Chondrocyte (in vitro differentiated cells): ENCODE measurements at regions not wholly inside any gene's neighbourhood (a gene's known extent, or its start where the extent isn't known, plus 50 kb on each side); places are given as distances from the start of the nearest gene placed in this dataset.
"Not testable (repeated sequence)": the region's sequence is repeated elsewhere in the genome, so short reads cannot be mapped to it uniquely, and the experiment has no call there.

ENCODE experiments used
- DNase-seq: peaks from one replicate; pipeline ENCODE4 v3.0.0; 2021; ENCODE audit warnings: mixed read lengths, low spot score
- H3K27ac Mint-ChIP-seq: one replicate; pipeline ENCODE4 v1.8.0; 2021; ENCODE audit warnings: mild to moderate bottlenecking, moderate library complexity, mixed read lengths; ENCODE audit not compliant: unreplicated experiment
- H3K27me3 Mint-ChIP-seq: 2 replicates; pipeline ENCODE4 v1.8.0; 2021; ENCODE audit warnings: low read depth, mixed read lengths
- H3K36me3 Mint-ChIP-seq: 2 replicates; pipeline ENCODE4 v1.8.0; 2021; ENCODE audit warnings: low read depth, mixed read lengths
- H3K4me1 Mint-ChIP-seq: 2 replicates; pipeline ENCODE4 v1.8.0; 2021; ENCODE audit warnings: low read depth, mild to moderate bottlenecking, mixed read lengths
- H3K4me3 Mint-ChIP-seq: one replicate; pipeline ENCODE4 v1.8.0; 2021; ENCODE audit warnings: mild to moderate bottlenecking, moderate library complexity, mixed read lengths; ENCODE audit not compliant: unreplicated experiment
- H3K9me3 Mint-ChIP-seq: 2 replicates; pipeline ENCODE4 v1.8.0; 2021; ENCODE audit warnings: low read depth, mixed read lengths
- CTCF ChIP-seq: fragments of 200-600 bp; sonication (generic); IDR thresholded peaks from 2 replicates; pipeline ENCODE4 v1.5.0; 2021; ENCODE audit warnings: antibody characterized with exemption, mild to moderate bottlenecking, moderate library complexity

GRCh38 chr10:55627501-55628051, 733.5 kb downstream of the ZWINT start:
- no peaks in the 10 kb centered on the region for H3K9me3 Mint-ChIP-seq
- H3K27ac Mint-ChIP-seq, result no peak overlapping the region
- TF ChIP-seq CTCF, result no peak
- peaks cover 27% of the 10 kb centered on the region for H3K4me1 Mint-ChIP-seq
- peaks cover 41% of the 10 kb centered on the region for H3K27me3 Mint-ChIP-seq
- peak overlapping the region; percentile 41 for H3K4me3 Mint-ChIP-seq
- DNase-seq, result no peak
- no peaks in the 10 kb centered on the region for H3K36me3 Mint-ChIP-seq

GRCh38 chr10:55601690-55602478, 759.2 kb downstream of the ZWINT start:
- H3K27me3 Mint-ChIP-seq, H3K4me1 Mint-ChIP-seq, H3K27ac Mint-ChIP-seq, DNase-seq, H3K9me3 Mint-ChIP-seq, H3K36me3 Mint-ChIP-seq: not testable (repeated sequence)
- peak overlapping the region; percentile 12 for H3K4me3 Mint-ChIP-seq

GRCh38 chr10:55551603-55552002, 750.6 kb upstream of the PCDH15 start:
- DNase-seq, result no peak
- peaks cover 6% of the 10 kb centered on the region for H3K27me3 Mint-ChIP-seq
- H3K27ac Mint-ChIP-seq, result no peak overlapping the region
- no peak for TF ChIP-seq CTCF
- H3K4me1 Mint-ChIP-seq, result no peaks in the 10 kb centered on the region
- no peak overlapping the region for H3K4me3 Mint-ChIP-seq
- no peaks in the 10 kb centered on the region for H3K36me3 Mint-ChIP-seq
- no peaks in the 10 kb centered on the region for H3K9me3 Mint-ChIP-seq

GRCh38 chr10:55550236-55550635, 749.2 kb upstream of the PCDH15 start:
- Mint-ChIP-seq H3K9me3 (no peaks in the 10 kb centered on the region), H3K27ac (no peak overlapping the region), H3K27me3 (peaks cover 6% of the 10 kb centered on the region), H3K4me3 (no peak overlapping the region), H3K36me3 (no peaks in the 10 kb centered on the region), H3K4me1 (no peaks in the 10 kb centered on the region)
- no peak for TF ChIP-seq CTCF
- DNase-seq, result no peak

- not testable (repeated sequence) for DNase-seq, H3K4me1 Mint-ChIP-seq, H3K27me3 Mint-ChIP-seq, H3K9me3 Mint-ChIP-seq, H3K27ac Mint-ChIP-seq, H3K4me3 Mint-ChIP-seq, H3K36me3 Mint-ChIP-seq
Measured at GRCh38 chr10:55537497-55537896, 736.5 kb upstream of the PCDH15 start.

GRCh38 chr10:55519264-55519663, 718.2 kb upstream of the PCDH15 start:
- no peak overlapping the region for H3K27ac Mint-ChIP-seq
- DNase-seq, result no peak
- H3K9me3 Mint-ChIP-seq, result no peaks in the 10 kb centered on the region
- no peak overlapping the region for H3K4me3 Mint-ChIP-seq
- peaks cover 9% of the 10 kb centered on the region for H3K27me3 Mint-ChIP-seq
- H3K36me3 Mint-ChIP-seq, result no peaks in the 10 kb centered on the region
- TF ChIP-seq CTCF, result no peak
- H3K4me1 Mint-ChIP-seq, result no peaks in the 10 kb centered on the region

- DNase-seq, H3K4me1 Mint-ChIP-seq, H3K27ac Mint-ChIP-seq, H3K27me3 Mint-ChIP-seq, H3K36me3 Mint-ChIP-seq, H3K9me3 Mint-ChIP-seq, H3K4me3 Mint-ChIP-seq: not testable (repeated sequence)
Measured at GRCh38 chr10:55518416-55518815, 717.4 kb upstream of the PCDH15 start.
